ENCODE measurements at regions not wholly inside any gene's neighbourhood (a gene's known extent, or its start where the extent isn't known, plus 50 kb on each side); places are given as distances from the start of the nearest gene placed in this dataset.
A peak's percentile ranks its signal among the peaks of the same experiment; 100 is the strongest.

GRCh38 chr7:116086547-116087045, 56.0 kb upstream of the TFEC start:
- ChIA-PET POLR2A (ENCODE audit: unreplicated experiment) (no interaction called here), CTCF (no interaction called here)
- dilution Hi-C loops (cut with HindIII; ENCODE audit: low sequenced_read_pairs, unreplicated experiment) (no loop called here), in situ Hi-C loops (cut with MboI; ENCODE audit: low sequenced_read_pairs) (no loop called here), intact Hi-C loops (cut with micrococcal nuclease) (no loop called here)
- no peak overlapping the region for H4K5ac ChIP-seq (ENCODE audit: low read depth, low read length)
- H3K56ac ChIP-seq (ENCODE audit: extremely low read depth, insufficient read depth, low read length) = no peak overlapping the region
- H3K4me1 ChIP-seq (ENCODE audit: control insufficient read depth, insufficient read depth, low read length) = no peaks in the 10 kb centered on the region
- DNase-seq (no peak), ATAC-seq (ENCODE audit: low read depth) (no peak)
- no CpG with 5 or more reads among the region's 3 CpGs for WGBS, 2 experiments (ENCODE audit: extremely low coverage in 2 of 2, insufficient read length in 1 of 2)
- no peaks in the 10 kb centered on the region for H3K79me1 ChIP-seq (ENCODE audit: low read depth in 1 of 2, low read length in 2 of 2)
- H3K4ac ChIP-seq (ENCODE audit: low read depth, low read length) = no peak overlapping the region
- no peak overlapping the region for H3K4me2 ChIP-seq (ENCODE audit: low read depth, low read length)
- H3K9me1 ChIP-seq (ENCODE audit: insufficient read depth, low read length) = no peaks in the 10 kb centered on the region
- no peak overlapping the region for H2BK120ac ChIP-seq (ENCODE audit: low read depth, low read length)
- H3K14ac ChIP-seq (replicated peaks; ENCODE audit: low read depth, low read length) = no peak overlapping the region
- no peak overlapping the region for H2AK5ac ChIP-seq (ENCODE audit: low read depth, low read length)
- H4K20me1 ChIP-seq (ENCODE audit: insufficient read depth, low read length) = no peaks in the 10 kb centered on the region
- no peaks in the 10 kb centered on the region for H3K9me3 ChIP-seq (ENCODE audit: control insufficient read depth, insufficient read depth, low read length)
- H2AK9ac ChIP-seq (replicated peaks; ENCODE audit: low read depth, low read length, poor library complexity) = no peak overlapping the region
- no TSS peak for BruUV-seq (replicated peaks)
- no peaks in the 10 kb centered on the region for H3K27me3 ChIP-seq (ENCODE audit: control insufficient read depth, insufficient read depth, low read length)
- H2BK20ac ChIP-seq (ENCODE audit: low read depth, low read length) = no peak overlapping the region
- TF ChIP-seq NFE2L2 (IDR thresholded peaks at IDR 0.05; ENCODE audit: low read depth, low read length) = peak; percentile 54; the same call in 1 of the 2 replicates
- no peak for TF ChIP-seq FOS (IDR thresholded peaks at IDR 0.05; ENCODE audit: low read depth, low read length)
- no peak overlapping the region for H3K18ac ChIP-seq (ENCODE audit: low read depth, low read length)
- H4K8ac ChIP-seq (ENCODE audit: low read depth in 2 of 2, low read length in 2 of 2) = no peak overlapping the region
- no peak overlapping the region for H2BK5ac ChIP-seq (ENCODE audit: low read depth, low read length, poor library complexity, severe bottlenecking)
- H3K27ac ChIP-seq (ENCODE audit: insufficient read depth, low read length) = no peak overlapping the region
- H3K36me3 ChIP-seq (ENCODE audit: control insufficient read depth, insufficient read depth, low read length) = no peaks in the 10 kb centered on the region
- H3K4me3 ChIP-seq (ENCODE audit: insufficient read depth, low read depth, low read length) = no peak overlapping the region
- H2BK15ac ChIP-seq (ENCODE audit: low read depth, low read length) = no peak overlapping the region
- H3K9ac ChIP-seq (ENCODE audit: low read depth, low read length) = no peak overlapping the region
- no peak overlapping the region for H4K91ac ChIP-seq (ENCODE audit: insufficient read depth, low read depth, low read length)
- H3K23ac ChIP-seq (ENCODE audit: low read depth, low read length) = no peak overlapping the region
- H2AFZ ChIP-seq (replicated peaks; ENCODE audit: low read length, poor library complexity) = no peak overlapping the region
